Endothelial cell of umbilical vein (primary cell): ENCODE measurements at regions not wholly inside any gene's neighbourhood (a gene's known extent, or its start where the extent isn't known, plus 50 kb on each side); places are given as distances from the start of the nearest gene placed in this dataset.

Source experiments
- EZH2 ChIP-seq: IDR thresholded peaks from 2 replicates; pipeline ENCODE4 v1.6.1; 2012; ENCODE audit warnings: borderline replicate concordance, low read depth, mild to moderate bottlenecking, moderate library complexity, low read length, inconsistent platforms; ENCODE audit not compliant: severe bottlenecking
- FOS ChIP-seq: IDR thresholded peaks from 2 replicates; pipeline ENCODE4 v1.6.1; 2011; ENCODE audit warnings: mild to moderate bottlenecking, low read length, moderate library complexity, borderline replicate concordance; ENCODE audit not compliant: insufficient read depth
- GATA2 ChIP-seq: IDR thresholded peaks from 2 replicates; pipeline ENCODE4 v1.7.0; 2011; ENCODE audit warnings: low read depth, mild to moderate bottlenecking, moderate library complexity, mixed read lengths, low read length; ENCODE audit not compliant: insufficient read length, insufficient read depth
- JUN ChIP-seq: IDR thresholded peaks from 2 replicates; pipeline ENCODE4 v1.6.1; 2011; ENCODE audit warnings: borderline replicate concordance, low read depth; ENCODE audit not compliant: insufficient read length, insufficient read depth
- MYC ChIP-seq: IDR thresholded peaks from one replicate; pipeline ENCODE4 v1.6.1; 2011; ENCODE audit warnings: mild to moderate bottlenecking, low read depth, low read length
- POLR2A ChIP-seq: IDR thresholded peaks from 2 replicates; pipeline ENCODE4 v1.6.1; 2012; ENCODE audit warnings: low read depth, mild to moderate bottlenecking, control low read depth, low read length
- POLR2AphosphoS5 ChIP-seq: IDR thresholded peaks from 2 replicates; pipeline ENCODE4 v1.6.1; 2012; ENCODE audit warnings: low read depth, mild to moderate bottlenecking, control low read depth, low read length, moderate library complexity; ENCODE audit not compliant: insufficient read depth
- TF ChIP-seq, protein P1 (sequence below), 2 donors: IDR thresholded peaks; 1 replicate in 1 of 2; 2 replicates in 1 of 2; pipeline ENCODE4 v1.5.1; 2011; ENCODE audit warnings: low read length in 2 of 2, mild to moderate bottlenecking in 2 of 2, moderate library complexity in 2 of 2, control low read depth in 1 of 2, inconsistent platforms in 1 of 2, low read depth in 1 of 2; ENCODE audit not compliant: insufficient read depth in 1 of 2; ENCODE audit errors: extremely low read depth in 1 of 2
- TF ChIP-seq, protein P2 (sequence below): IDR thresholded peaks from 2 replicates; pipeline ENCODE4 v1.6.1; 2011; ENCODE audit not compliant: insufficient read depth, insufficient read length

DNA sequence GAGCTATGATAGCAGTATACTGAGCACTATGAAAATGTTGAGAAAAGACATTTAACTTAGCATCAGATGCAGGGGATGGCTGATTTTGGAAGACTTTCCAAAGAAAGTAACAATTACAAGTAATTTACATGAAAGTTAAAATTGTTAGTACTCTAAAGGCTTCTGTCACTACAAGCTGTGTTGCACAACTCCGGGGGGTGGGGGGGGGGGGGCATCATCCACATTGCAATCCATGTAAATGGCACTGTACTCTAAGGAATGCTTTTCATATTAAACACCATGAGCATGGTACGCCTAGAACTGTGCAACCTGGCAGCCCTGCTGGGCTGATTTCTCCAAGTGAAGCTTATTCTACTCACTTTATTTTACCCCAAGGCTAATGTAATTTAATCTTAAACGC lies 363.4 kb downstream of the TMA16 start:
- TF ChIP-seq, protein P1, sequence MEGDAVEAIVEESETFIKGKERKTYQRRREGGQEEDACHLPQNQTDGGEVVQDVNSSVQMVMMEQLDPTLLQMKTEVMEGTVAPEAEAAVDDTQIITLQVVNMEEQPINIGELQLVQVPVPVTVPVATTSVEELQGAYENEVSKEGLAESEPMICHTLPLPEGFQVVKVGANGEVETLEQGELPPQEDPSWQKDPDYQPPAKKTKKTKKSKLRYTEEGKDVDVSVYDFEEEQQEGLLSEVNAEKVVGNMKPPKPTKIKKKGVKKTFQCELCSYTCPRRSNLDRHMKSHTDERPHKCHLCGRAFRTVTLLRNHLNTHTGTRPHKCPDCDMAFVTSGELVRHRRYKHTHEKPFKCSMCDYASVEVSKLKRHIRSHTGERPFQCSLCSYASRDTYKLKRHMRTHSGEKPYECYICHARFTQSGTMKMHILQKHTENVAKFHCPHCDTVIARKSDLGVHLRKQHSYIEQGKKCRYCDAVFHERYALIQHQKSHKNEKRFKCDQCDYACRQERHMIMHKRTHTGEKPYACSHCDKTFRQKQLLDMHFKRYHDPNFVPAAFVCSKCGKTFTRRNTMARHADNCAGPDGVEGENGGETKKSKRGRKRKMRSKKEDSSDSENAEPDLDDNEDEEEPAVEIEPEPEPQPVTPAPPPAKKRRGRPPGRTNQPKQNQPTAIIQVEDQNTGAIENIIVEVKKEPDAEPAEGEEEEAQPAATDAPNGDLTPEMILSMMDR (IDR thresholded peaks at IDR 0.05; ENCODE audit: extremely low read depth in 1 of 2, insufficient read depth in 1 of 2, low read depth in 1 of 2, low read length in 2 of 2): no peak
- TF ChIP-seq, protein P2, sequence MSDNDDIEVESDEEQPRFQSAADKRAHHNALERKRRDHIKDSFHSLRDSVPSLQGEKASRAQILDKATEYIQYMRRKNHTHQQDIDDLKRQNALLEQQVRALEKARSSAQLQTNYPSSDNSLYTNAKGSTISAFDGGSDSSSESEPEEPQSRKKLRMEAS: no peak
- TF ChIP-seq JUN (no peak), POLR2AphosphoS5 (no peak), EZH2 (no peak), POLR2A (no peak), FOS (no peak), MYC (no peak), GATA2 (no peak)
